ENCODE measurements at regions not wholly inside any gene's neighbourhood (a gene's known extent, or its start where the extent isn't known, plus 50 kb on each side); places are given as distances from the start of the nearest gene placed in this dataset.

DNA sequence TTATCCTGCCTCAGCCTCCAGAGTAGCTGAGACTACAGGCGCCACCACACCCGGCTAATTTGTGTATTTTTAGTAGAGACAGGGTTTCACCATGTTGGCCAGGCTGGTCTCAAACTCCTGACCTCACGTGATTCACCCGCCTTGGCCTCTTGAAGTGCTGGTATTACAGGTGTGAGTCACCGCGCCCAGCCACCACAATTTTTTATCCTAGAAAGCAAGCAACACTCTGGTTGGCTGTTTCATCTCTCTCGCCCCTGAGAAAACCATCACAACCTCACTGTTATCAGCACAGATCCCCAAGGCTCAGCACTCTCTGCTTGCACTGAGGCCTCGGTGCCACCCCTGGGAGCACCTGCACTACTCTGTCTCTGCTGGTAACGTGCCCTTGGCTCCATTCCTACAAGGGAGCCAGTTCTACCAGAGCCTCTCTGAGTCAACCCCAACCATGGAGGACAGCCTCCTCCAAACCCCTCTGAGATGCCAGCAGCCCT, 134.8 kb upstream of the AGAP1 start (continued):
- no peak for TF ChIP-seq HDAC6 (IDR thresholded peaks at IDR 0.05; ENCODE audit: low read depth, low read length)
